ENCODE measurements at regions not wholly inside any gene's neighbourhood (a gene's known extent, or its start where the extent isn't known, plus 50 kb on each side); places are given as distances from the start of the nearest gene placed in this dataset.
"Not testable (repeated sequence)": the region's sequence is repeated elsewhere in the genome, so short reads cannot be mapped to it uniquely, and the experiment has no call there.

DNA sequence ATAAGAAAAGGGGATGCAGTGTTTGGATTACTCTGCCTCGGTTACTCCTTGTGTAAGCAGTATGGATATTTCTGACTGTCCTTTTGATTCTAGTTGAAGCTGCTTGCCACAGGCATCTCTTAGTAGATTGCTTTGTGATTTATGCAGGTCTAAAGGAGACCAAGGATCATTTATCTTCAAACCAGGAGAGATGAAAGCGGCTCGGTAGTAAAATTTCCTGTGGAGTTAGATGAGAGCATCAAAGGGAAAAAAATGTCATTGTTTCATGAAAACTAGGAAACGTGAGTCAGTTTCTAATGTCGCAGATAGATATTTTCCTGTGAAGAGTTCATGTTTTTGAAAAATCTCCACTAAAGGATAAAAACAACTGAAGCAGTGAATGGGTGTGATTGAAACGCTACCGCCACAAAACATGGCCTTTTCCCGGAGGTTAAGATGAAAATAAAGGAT lies 254.0 kb upstream of the TBL1XR1 start:
- TF ChIP-seq, protein P1, sequence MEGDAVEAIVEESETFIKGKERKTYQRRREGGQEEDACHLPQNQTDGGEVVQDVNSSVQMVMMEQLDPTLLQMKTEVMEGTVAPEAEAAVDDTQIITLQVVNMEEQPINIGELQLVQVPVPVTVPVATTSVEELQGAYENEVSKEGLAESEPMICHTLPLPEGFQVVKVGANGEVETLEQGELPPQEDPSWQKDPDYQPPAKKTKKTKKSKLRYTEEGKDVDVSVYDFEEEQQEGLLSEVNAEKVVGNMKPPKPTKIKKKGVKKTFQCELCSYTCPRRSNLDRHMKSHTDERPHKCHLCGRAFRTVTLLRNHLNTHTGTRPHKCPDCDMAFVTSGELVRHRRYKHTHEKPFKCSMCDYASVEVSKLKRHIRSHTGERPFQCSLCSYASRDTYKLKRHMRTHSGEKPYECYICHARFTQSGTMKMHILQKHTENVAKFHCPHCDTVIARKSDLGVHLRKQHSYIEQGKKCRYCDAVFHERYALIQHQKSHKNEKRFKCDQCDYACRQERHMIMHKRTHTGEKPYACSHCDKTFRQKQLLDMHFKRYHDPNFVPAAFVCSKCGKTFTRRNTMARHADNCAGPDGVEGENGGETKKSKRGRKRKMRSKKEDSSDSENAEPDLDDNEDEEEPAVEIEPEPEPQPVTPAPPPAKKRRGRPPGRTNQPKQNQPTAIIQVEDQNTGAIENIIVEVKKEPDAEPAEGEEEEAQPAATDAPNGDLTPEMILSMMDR (IDR thresholded peaks at IDR 0.05): no peak
- Mint-ChIP-seq H3K27me3 (ENCODE audit: low read depth, poor library complexity) (no peaks in the 10 kb centered on the region), H3K36me3 (ENCODE audit: low read depth) (no peaks in the 10 kb centered on the region), H3K4me3 (no peak overlapping the region), H3K9me3 (no peaks in the 10 kb centered on the region), H3K27ac (no peak overlapping the region), H3K4me1 (peaks cover 21% of the 10 kb centered on the region)
- no peak for DNase-seq

DNA sequence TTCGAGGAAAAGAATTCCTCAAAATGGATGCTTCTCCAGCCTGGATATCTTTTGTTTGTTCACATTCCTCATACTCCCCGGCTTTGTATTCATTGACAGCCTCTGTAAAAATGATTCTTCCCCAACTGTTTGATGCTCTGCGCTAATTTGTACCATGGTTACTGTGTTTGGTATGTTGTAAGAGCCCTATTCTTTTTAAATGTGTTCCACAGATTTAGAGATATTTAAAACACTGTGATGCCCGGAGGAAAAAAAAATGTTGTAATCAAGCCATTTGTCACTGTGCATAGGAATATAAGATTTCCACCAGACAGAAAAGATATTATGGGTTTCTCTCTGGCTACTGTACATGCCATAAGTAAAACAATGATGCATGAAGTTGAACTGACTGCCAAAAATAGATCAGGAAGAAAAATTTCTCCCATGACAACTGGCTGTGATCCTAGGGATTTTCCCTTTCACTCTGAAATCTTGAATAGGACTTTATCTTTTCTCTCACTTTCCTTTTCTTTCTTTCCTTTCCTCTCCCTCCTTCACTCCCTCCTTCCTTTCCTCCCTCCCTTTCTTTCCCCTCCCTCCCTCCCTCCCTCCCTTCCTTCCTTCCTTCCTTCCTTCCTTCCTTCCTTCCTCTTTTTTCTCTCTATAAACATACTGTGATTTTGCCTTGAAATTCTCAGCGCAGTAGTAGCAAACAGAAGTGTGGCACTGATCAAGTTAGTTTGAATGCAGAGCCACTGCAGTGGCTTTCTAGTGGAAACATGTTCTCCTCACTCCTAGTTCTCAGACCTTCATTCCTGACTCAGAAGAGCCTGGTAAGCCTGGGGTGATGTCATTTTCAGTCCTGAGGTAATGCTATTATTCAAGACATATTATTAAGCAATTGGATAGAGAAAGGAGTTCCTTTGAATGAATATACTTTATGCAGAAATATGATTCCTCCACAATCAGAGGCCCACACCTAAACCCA lies 254.9 kb upstream of the TBL1XR1 start:
- TF ChIP-seq, protein P1 (IDR thresholded peaks at IDR 0.05): no peak
- no peaks in the 10 kb centered on the region for H3K36me3 Mint-ChIP-seq (ENCODE audit: low read depth)
- no peak for DNase-seq
- no peaks in the 10 kb centered on the region for H3K9me3 Mint-ChIP-seq
- no peak overlapping the region for H3K4me3 Mint-ChIP-seq
- no peak overlapping the region for H3K27ac Mint-ChIP-seq
- H3K27me3 Mint-ChIP-seq (ENCODE audit: low read depth, poor library complexity): no peaks in the 10 kb centered on the region
- peaks cover 16% of the 10 kb centered on the region for H3K4me1 Mint-ChIP-seq

DNA sequence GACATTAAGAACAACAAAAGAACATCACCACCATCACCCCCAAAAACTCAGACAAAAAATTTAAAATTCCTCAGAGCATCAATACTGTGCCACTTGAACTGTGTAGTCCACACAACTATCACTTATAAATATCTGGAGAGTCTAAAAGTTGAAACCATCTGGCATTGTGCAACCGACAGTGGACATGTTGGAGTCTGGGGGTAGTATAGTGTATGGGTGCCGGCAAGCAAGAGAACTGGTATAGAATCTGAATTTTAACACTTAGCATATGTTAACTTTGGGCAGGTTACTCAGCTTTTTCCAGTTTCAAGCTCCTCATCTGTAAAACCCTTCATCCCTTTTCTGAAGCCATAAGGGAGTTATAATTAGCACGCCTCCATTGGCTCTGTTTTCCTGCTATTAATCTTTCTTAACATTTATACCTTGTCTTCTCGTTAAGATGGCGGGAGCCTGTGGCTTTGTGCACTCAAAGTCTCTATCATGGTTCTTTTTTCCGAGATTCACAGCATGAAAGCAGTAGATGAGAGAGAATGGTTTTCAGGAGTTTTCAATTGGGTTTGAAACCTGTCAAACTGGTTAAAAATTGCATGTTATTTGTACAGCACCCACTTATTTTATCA lies 255.7 kb upstream of the TBL1XR1 start:
- Mint-ChIP-seq H3K9me3 (no peaks in the 10 kb centered on the region), H3K27me3 (ENCODE audit: low read depth, poor library complexity) (no peaks in the 10 kb centered on the region), H3K27ac (no peak overlapping the region), H3K36me3 (ENCODE audit: low read depth) (no peaks in the 10 kb centered on the region), H3K4me1 (peaks cover 16% of the 10 kb centered on the region), H3K4me3 (no peak overlapping the region)
- DNase-seq: no peak
- TF ChIP-seq, protein P1 (IDR thresholded peaks at IDR 0.05): no peak

DNA sequence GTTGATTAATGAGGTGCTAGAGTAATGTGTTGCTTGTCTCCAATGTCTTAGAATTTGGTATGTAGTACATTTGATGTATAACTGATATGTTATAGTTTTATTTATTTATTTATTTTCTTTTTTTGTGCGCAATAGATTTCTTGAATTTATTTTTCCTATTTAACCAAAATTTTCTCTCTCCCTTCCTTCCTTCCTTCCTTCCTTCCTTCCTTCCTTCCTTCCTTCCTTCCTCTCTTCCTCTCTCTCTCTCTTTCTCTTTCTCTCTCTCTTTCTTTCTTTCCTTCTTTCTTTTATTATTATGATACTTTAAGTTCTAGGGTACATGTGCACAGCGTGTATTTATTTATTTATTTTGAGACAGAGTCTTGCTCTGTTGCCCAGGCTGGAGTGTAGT lies 256.2 kb upstream of the TBL1XR1 start:
- no peaks in the 10 kb centered on the region for H3K9me3 Mint-ChIP-seq
- peaks cover 11% of the 10 kb centered on the region for H3K4me1 Mint-ChIP-seq
- no peaks in the 10 kb centered on the region for H3K36me3 Mint-ChIP-seq (ENCODE audit: low read depth)

DNA sequence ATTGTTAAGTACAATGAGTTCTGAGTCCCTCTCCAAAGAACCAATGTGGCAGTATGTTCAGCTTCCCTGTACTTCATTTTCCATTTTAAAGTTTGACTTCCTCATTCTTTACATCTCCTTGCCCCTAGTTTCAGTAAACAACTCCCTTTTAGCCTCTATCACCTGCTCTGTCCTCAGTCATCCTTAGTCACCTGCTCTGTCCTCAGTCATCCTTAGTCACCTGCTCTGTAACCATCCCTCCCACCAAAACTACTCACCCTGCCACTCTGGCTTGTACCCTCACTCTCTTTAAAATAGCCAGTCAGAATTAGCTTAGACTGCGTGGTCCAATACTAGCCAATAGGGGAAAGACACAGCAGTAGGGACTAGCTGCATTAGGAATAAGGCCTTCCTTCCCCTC lies 259.9 kb upstream of the TBL1XR1 start:
- not testable (repeated sequence) for H3K27ac Mint-ChIP-seq; DNase-seq; H3K4me1 Mint-ChIP-seq; H3K27me3 Mint-ChIP-seq (ENCODE audit: low read depth, poor library complexity); H3K4me3 Mint-ChIP-seq; H3K9me3 Mint-ChIP-seq; H3K36me3 Mint-ChIP-seq (ENCODE audit: low read depth)

More for the DNA sequence above, 256.2 kb upstream of the TBL1XR1 start:
- Mint-ChIP-seq H3K27ac (peak overlapping the region; percentile 95), H3K4me3 (no peak overlapping the region), H3K27me3 (ENCODE audit: low read depth, poor library complexity) (no peaks in the 10 kb centered on the region)
- TF ChIP-seq, protein P1 (IDR thresholded peaks at IDR 0.05): no peak
- DNase-seq: no peak

DNA sequence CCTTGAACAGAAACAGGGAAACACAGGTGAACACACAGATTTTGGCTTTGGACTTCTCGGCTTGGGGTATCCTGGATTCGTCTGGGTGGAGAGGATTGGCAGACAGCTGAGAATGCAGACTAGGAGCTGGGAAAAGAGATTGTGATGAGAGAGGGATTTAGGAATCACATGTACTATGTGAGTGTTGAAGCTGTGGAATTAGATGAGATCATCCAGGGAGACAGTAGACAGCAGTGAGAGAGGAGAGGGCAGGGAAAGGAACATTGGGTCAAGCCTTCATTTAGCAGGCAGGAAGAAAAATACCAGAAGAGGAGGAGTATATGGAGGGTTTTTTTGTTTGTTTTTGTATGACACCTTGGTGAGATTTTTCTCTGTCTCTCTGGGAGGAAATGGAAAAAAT lies 262.1 kb upstream of the TBL1XR1 start:
- H3K27me3 Mint-ChIP-seq (ENCODE audit: low read depth, poor library complexity): peaks cover 4% of the 10 kb centered on the region
- H3K27ac Mint-ChIP-seq: no peak overlapping the region
- DNase-seq: no peak
- TF ChIP-seq, protein P1 (IDR thresholded peaks at IDR 0.05): no peak
- H3K36me3 Mint-ChIP-seq (ENCODE audit: low read depth): no peaks in the 10 kb centered on the region
- H3K4me3 Mint-ChIP-seq: no peak overlapping the region
- H3K4me1 Mint-ChIP-seq: peaks cover 17% of the 10 kb centered on the region
- no peaks in the 10 kb centered on the region for H3K9me3 Mint-ChIP-seq
